CD1c-positive myeloid dendritic cell (primary cell): ENCODE measurements at regions not wholly inside any gene's neighbourhood (a gene's known extent, or its start where the extent isn't known, plus 50 kb on each side); places are given as distances from the start of the nearest gene placed in this dataset.
"Not testable (repeated sequence)": the region's sequence is repeated elsewhere in the genome, so short reads cannot be mapped to it uniquely, and the experiment has no call there.

Experiments used
- DNase-seq: peaks from one replicate; pipeline ENCODE4 v3.0.0-alpha.2; 2016; ENCODE audit errors: extremely low spot score

DNA sequence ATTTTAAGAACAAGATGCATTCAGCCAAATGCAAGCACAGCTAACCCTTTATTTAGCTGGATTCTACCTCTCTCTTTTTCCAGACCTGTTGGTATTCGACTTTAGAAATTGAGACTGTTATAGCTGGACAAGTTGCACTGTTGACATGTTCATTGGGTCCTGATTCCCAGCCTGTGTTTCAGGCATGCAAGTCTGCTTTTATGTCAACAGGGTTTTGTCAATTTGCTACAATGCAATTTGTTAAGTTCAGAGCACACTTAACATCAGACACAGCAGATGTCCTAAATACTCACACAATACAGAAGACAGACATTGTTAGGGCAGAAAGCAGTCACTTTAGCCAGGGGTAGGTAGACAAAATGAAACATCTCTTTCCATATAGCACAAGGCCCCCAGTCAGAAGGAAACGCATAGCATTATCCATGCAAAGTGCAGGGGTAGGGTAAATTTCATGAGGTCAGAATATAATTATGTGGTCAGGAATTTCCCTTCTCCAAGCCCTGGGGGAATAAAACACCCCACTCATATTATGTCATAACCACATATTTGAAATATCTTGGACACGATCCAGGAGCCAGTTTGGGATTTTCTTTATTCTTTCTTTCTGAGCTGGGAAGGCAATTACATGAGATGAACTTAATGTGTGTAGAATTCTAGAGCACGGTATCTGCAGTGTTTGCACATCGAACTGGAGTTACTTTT lies 504.1 kb downstream of the NTRK3 start:
- peak; percentile 17 for DNase-seq

GRCh38 chr15:87748483-87748882 lies 508.1 kb downstream of the NTRK3 start:
- DNase-seq = no peak

- no peak for DNase-seq
Observed at GRCh38 chr15:87747087-87747486, 509.5 kb downstream of the NTRK3 start.

DNA sequence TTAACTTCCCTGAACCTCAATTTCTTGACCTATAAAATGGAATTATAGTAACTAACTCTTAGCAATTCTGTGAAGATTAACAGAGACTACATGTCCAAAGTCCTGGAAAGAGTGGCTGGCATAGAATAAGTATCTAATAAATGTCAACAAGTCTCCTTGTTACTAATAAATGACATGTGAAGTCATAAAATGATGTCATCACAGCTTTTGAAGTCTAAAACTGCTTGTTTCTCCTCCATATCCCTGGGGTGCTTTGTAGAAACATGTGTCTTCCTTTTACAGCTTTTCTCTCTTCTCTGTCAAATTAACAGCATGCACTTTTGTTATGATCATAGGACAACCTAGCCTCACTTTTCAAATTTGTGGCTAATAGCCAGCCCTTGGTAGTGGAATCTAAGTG lies 510.2 kb downstream of the NTRK3 start:
- DNase-seq = no peak

- no peak for DNase-seq
Observed at GRCh38 chr15:87744815-87745214, 511.7 kb downstream of the NTRK3 start.

GRCh38 chr15:87743562-87743961 lies 513.0 kb downstream of the NTRK3 start:
- no peak for DNase-seq

GRCh38 chr15:87741350-87741749 lies 515.2 kb downstream of the NTRK3 start:
- DNase-seq = no peak

GRCh38 chr15:87740655-87741344 lies 515.7 kb downstream of the NTRK3 start:
- DNase-seq = no peak

GRCh38 chr15:87739866-87740265 lies 516.7 kb downstream of the NTRK3 start:
- no peak for DNase-seq

DNA sequence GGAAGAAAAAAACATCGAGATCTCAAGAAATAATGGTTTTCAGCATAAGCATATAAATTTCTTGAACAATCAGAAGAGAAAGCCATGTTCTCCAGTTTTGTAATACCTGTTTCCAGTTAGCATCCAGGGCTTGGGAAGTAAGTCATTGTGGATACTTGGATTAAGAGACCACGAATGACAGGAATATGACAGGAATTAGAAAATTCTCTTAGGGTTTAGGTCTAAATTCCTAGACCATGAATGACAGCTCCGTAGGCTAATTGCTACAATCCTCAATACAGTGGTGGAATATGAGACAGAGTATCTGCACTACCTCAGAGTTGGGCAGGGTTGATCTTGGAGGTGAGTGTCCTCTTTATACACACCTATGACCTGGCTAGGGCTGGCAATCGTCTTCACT lies 517.5 kb downstream of the NTRK3 start:
- no peak for DNase-seq

DNA sequence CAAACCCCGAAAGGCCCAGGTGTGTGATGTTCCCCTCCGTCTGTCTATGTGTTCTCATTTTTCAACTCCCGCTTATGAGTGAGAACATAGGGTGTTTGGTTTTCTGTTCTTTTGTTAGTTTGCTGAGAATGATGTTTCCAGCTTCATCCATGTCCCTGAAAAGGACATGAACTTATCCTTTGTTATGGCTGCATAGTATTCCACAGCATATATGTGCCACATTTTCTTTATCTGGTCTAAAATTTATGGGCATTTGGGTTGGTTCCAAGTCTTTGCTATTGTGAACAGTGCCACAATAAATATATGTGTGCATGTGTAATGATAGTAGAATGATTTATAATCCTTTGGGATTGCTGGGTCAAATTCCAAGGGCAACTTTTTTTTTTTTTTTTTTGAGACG lies 519.1 kb downstream of the NTRK3 start:
- not testable (repeated sequence) for DNase-seq

DNA sequence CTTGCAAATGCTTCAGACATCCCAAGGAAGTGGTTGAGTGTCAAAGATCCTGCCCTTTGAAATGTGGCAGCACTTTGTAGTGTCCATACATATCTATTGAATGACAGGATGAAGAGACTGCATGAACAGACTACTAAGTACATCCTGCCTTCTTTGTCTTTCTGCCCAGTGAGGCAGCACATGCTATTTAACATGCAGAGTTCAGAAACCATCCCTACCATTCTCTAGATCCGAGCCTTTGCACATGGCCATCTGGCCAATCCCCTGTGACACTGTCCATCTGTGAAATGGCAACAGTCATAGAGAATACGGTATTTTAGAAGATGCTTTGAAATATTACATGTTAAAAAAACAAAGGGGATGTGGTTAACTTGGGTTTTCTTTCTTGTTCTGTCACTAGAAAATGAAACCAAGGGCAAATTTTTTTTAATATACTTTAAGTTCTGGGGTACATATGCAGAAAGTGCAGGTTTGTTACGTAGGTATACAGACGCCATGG lies 519.6 kb downstream of the NTRK3 start:
- no peak for DNase-seq

- no peak for DNase-seq
Observed at GRCh38 chr15:87736401-87736800, 520.1 kb downstream of the NTRK3 start.

GRCh38 chr15:87735522-87735921 lies 521.0 kb downstream of the NTRK3 start:
- no peak for DNase-seq

DNA sequence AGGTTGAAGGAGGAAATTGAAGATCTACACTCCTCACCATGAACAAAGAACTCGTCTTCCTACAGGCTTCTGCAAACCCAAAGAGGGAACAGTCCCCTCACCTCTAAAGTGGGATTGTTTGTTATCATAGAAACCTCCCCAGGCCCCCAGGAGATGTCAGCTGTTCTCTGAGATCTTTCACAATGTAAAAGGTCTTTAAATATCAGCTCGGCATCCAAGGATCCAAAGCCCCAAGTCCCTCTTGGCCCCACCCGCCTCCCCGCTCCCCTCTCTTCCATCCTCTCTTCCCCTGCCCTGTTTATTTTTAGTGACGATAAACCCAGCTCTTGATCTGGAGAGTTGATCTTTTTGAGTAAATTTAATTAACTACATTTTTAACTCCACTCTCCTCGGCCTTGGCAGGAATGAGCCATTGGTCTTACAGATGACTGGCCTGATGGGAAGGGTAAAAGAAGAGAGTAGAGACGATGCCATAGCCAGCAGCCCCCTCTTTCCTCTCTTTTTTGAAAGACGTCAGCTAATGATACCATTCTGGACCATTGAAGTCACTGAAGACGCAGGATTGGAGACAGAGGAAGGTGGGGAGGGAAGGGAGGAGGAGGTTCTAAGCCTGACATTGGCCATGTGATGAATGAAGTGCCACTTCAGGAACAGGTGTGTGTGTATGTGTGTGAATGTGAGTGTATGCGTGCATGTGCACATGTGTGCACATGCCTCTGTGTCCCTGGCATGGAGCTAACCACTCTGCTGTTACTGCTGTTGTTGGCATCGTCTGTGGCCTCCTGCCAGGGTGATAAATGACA lies 521.8 kb downstream of the NTRK3 start:
- DNase-seq = no peak

DNA sequence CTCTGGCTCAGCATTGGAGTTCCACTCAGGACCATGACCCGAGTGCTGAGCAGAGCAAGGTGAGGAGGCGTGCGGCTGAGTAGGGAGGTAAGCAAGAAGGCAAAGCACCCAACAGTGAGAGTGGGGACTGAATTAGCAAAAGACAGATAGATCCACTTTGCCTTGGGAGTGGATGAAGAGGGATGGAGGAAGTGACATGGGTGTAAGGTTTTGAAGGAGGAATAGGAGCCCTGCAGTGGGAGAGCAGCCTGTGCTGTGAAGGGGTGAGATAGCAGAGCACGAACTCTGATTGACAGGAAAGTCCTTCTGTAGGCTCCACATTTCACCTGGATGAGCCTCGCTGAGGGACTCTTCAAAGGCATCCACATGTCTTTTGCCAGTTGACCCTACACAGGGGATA lies 522.6 kb downstream of the NTRK3 start:
- DNase-seq = no peak

DNA sequence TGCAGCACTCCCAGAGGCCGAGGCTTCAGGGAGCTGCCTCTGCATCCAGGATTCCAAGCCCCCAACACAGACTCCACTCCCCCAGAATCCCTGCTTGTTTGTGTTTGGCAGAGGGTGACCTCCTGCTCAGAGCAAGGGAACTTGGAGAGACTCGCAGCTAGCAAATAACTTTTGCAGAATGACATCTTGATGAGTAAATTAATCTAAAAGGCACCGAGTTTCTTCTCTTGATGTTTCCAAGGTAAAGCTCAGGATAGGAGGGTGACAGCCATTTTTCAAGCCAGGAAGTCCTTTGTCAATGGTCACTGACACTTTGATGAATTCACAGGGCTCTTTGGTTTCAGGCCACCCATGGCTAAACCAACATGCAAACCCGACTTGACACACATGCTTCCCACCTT lies 523.0 kb downstream of the NTRK3 start:
- no peak for DNase-seq

GRCh38 chr15:87732976-87733375 lies 523.6 kb downstream of the NTRK3 start:
- no peak for DNase-seq

DNA sequence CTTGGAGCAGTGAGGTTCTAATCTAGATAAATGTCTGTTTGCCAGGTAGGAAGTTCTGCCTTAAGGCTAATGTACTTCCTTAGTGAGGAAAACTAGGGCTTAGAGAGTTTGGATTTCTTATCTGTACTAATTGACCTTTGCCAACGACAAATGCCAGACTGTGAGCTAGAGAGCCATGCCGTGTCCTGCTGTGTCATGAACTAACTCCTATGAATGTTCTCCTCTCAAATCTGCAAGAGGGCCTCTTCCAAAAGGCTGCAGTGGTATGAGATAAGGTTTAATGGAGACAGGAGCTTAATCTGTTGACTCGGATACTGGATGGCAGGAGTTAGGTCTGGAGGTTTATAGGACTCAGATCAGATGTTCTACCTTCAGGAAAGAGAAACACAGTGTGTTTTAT lies 524.9 kb downstream of the NTRK3 start:
- DNase-seq = no peak

DNA sequence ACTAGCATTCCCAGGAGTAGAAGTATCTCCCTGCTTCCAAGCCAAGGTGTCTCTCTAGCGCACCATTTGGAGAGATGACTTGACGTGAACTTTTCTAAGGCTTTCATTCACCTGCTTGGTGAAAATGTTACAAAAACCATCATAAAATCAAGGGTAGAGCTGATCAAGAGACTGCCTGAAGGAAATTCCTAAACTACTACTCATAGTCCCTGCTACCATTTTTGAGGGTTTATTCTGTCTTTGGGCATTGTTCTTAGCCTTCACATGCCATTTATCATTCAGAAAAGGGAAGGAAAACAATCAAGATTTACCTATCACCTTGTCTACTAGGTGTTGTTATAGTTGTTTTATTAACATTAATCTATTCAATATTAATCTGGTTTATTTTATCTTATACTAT lies 525.8 kb downstream of the NTRK3 start:
- no peak for DNase-seq

- no peak for DNase-seq
Observed at GRCh38 chr15:87728998-87729397, 527.5 kb downstream of the NTRK3 start.

DNA sequence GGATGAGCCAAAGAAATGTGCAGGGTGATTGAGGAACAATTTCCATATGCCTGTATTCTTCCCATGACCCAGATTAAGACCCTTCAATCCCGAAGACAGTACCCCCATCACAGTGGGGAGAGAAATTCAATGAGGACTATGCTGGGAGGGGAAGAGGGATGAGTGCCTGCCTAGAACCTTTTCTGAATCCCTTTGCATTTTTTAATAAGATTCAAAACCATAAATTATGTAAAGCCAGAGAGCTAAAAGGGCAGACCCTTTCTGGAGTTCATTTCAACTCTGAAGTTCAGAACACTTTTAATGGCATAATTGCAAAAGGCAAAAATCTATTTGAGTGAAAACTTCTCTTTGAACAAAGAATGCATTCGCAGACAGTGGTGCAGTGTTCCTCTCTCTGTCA lies 529.5 kb downstream of the NTRK3 start:
- DNase-seq = no peak

- DNase-seq = peak; percentile 60
Observed at GRCh38 chr15:87724330-87724729, 532.2 kb downstream of the NTRK3 start.
